ENCODE measurements at regions not wholly inside any gene's neighbourhood (a gene's known extent, or its start where the extent isn't known, plus 50 kb on each side); places are given as distances from the start of the nearest gene placed in this dataset.
A peak's percentile ranks its signal among the peaks of the same experiment; 100 is the strongest.
"Not testable (repeated sequence)": the region's sequence is repeated elsewhere in the genome, so short reads cannot be mapped to it uniquely, and the experiment has no call there.

DNA sequence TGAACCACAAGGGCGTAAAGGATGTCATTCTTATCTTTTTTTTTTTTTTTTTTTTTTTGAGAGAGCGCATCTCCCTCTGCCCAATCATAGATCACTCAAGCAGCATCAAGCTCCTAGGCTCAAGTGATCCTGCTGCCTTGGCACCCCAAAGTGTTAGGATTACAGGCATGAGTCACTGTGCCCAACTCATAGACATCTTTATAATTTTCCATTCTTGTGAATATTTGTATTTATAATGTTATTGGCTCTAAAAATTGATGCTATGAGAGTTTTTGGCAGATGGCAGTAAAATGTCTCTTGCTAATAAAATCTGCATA is 128.7 kb downstream of the AKR1D1 start:
- ATAC-seq (no peak), DNase-seq (ENCODE audit: low spot score in 2 of 2) (no peak)
- H3K36me3 Mint-ChIP-seq = no peaks in the 10 kb centered on the region
- no peaks in the 10 kb centered on the region for H3K4me1 Mint-ChIP-seq
- H3K9me3 Mint-ChIP-seq = no peaks in the 10 kb centered on the region
- no peak overlapping the region for H3K27ac Mint-ChIP-seq
- no peak overlapping the region for H3K4me3 Mint-ChIP-seq

DNA sequence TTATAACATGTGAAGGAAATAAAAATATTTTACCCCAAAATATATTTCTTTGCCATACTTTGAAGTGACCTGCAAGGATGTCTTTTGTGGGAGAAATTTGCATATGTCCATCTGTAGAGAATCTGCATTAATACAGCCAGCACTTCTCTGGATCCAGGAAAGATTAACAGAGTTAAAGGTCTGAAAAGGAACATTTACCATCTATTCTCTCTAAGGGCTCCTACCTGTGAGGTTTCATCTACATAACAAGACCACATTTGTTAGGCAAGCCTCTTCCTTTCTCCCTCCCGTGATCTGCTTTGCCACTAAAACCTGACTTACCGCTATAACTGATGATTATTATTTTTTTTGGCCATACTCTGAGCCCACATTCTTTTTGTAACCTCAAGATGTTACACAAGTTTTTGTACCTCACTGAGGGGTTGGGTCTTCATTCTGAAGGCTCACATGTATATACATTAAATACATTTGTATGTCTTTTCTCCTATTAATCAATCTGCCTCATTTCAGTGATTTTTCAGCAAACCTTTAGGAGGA is 129.4 kb downstream of the AKR1D1 start:
- H3K4me3 Mint-ChIP-seq = no peak overlapping the region
- H3K27ac Mint-ChIP-seq = no peak overlapping the region
- no peaks in the 10 kb centered on the region for H3K36me3 Mint-ChIP-seq
- no peaks in the 10 kb centered on the region for H3K4me1 Mint-ChIP-seq
- DNase-seq (ENCODE audit: low spot score in 2 of 2) = no peak
- H3K9me3 Mint-ChIP-seq = no peaks in the 10 kb centered on the region
- ATAC-seq = no peak

DNA sequence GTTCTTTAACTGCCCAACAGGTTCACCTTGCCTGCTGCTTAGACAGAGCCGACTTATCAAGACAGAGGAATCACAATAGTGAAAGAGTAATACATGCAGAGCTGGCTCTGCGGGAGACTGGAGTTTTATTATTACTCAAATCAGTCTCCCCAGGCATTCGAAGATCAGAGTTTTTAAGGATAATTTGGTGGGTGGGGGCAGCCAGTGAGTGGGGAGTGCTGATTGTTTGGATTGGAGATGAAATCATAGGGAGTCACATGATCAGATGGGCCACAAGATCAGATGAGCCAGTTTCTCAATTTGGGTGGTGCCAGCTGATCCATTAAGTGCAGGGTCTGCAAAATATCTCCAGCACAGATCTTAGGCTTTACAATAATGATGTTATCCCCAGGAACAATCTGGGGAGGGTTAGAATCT is 131.3 kb downstream of the AKR1D1 start:
- no peaks in the 10 kb centered on the region for H3K9me3 Mint-ChIP-seq
- ATAC-seq (no peak), DNase-seq (ENCODE audit: low spot score in 2 of 2) (no peak)
- no peaks in the 10 kb centered on the region for H3K36me3 Mint-ChIP-seq
- no peaks in the 10 kb centered on the region for H3K4me1 Mint-ChIP-seq
- H3K27ac Mint-ChIP-seq = no peak overlapping the region
- no peak overlapping the region for H3K4me3 Mint-ChIP-seq

DNA sequence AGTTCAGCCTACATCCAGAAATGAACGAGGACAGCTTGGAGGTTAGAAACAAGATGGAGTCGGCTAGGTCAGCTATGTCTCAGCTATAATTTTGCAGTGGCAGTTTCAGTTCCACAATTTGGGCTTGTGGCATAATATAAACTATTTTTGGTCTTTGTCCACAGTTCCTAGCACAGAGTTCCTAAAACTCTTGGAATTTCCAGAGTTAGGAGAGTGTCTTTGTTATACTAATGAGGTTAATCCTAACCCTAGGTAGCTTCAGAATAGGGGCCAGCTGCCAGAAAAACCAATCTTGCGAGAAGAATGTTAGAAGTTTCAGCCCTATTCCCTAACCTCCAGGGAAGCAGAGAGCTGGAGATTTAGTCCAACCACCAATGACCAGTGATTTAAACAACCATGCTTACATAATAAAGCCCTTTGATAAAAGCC is 131.9 kb downstream of the AKR1D1 start:
- no peaks in the 10 kb centered on the region for H3K9me3 Mint-ChIP-seq

DNA sequence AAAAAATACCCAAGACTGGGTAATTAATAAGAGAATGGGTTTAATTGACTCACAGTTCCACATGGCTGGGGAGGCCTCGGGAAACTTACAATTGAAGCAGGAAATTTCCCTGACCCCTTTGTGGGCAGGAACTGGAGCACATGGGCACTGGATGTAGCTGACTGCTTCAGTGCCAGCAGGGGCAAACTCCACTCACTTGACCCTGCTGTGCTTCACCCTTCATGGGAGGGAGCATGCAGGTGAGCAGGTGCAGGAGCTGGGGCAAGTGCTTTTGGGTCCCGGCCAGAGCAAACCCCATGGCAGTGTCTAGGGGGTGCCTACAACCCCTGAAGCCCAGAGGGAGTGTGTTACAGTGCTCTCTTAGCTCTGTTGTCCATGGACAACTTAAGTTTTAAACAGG is 132.6 kb downstream of the AKR1D1 start:
- no peaks in the 10 kb centered on the region for H3K36me3 Mint-ChIP-seq
- DNase-seq (ENCODE audit: low spot score in 2 of 2) (no peak), ATAC-seq (peak; percentile 8)
- no peak overlapping the region for H3K4me3 Mint-ChIP-seq
- no peak overlapping the region for H3K27ac Mint-ChIP-seq
- H3K4me1 Mint-ChIP-seq = no peaks in the 10 kb centered on the region
- H3K9me3 Mint-ChIP-seq = no peaks in the 10 kb centered on the region

More for the DNA sequence above, 131.9 kb downstream of the AKR1D1 start:
- H3K4me3 Mint-ChIP-seq = no peak overlapping the region
- no peaks in the 10 kb centered on the region for H3K4me1 Mint-ChIP-seq
- H3K36me3 Mint-ChIP-seq = no peaks in the 10 kb centered on the region
- no peak overlapping the region for H3K27ac Mint-ChIP-seq
- ATAC-seq (no peak), DNase-seq (ENCODE audit: low spot score in 2 of 2) (no peak)

DNA sequence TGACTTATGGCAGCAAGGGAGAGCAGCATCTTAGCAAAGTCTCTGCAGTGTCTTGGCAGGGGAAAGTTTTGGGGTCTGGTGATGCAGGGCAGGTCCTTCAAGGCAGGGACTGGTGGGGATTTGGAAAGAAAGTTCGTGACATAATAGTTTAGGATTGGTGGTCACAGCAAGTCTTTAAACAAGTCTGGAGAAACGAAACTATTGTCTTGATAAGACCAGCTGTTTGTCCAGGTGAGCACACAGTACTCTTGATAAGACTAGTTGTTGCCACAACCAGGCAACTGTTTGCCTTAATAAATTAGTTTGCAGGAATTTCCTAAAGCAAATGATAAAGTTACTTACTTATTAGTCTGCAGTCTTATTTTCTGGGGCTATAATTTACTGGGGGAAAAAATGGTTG is 136.1 kb downstream of the AKR1D1 start:
- Mint-ChIP-seq H3K4me1 (no peaks in the 10 kb centered on the region), H3K9me3 (peaks cover 3% of the 10 kb centered on the region), H3K27ac (no peak overlapping the region), H3K36me3 (no peaks in the 10 kb centered on the region), H3K4me3 (no peak overlapping the region)
- ATAC-seq (no peak), DNase-seq (ENCODE audit: low spot score in 2 of 2) (no peak)

DNA sequence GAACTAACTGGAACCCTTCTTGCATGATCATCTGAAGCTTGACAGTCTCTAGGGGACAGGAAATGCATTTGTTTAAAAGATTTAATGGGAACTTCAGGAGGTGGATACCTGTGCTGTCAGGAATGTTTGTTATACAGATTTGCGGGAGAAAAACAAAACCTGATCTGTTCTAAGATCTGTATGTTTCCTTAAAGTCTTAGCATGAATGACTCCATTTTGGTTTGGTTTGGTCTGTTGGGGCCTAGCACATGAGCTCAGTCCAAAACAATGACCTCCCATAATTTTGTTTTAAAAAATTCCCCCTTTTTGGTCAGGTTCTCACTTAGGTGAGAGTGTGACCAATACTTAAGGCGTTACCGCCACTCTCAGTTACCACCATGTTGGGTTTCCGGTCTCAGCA is 138.7 kb downstream of the AKR1D1 start:
- Mint-ChIP-seq H3K4me3 (no peak overlapping the region), H3K4me1 (no peaks in the 10 kb centered on the region), H3K27ac (no peak overlapping the region), H3K9me3 (peaks cover 4% of the 10 kb centered on the region), H3K36me3 (no peaks in the 10 kb centered on the region)
- no peak for DNase-seq (ENCODE audit: low spot score in 2 of 2)
- no peak for ATAC-seq

DNA sequence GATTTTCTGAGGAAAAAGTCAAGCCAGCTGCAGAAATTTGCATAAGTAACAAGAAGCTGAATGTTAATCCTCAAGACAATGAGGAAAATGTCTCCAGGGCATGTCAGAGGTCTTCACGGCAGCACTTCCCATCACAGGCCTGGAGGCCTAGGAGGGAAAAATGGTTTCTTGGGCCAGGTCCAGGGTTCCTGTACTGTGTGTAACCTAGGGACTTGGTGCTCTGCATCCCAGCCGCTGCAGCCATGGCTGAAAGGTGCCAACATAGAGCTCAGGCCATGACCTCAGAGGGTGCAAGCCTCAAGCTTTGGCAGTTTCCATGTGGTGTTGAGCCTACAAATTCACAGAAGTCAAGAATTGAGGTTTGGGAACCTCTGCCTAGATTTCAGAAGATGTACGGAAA is 144.1 kb downstream of the AKR1D1 start:
- not testable (repeated sequence) for DNase-seq (ENCODE audit: low spot score in 2 of 2); H3K27ac Mint-ChIP-seq; H3K9me3 Mint-ChIP-seq; H3K36me3 Mint-ChIP-seq; ATAC-seq; H3K4me1 Mint-ChIP-seq; H3K4me3 Mint-ChIP-seq

DNA sequence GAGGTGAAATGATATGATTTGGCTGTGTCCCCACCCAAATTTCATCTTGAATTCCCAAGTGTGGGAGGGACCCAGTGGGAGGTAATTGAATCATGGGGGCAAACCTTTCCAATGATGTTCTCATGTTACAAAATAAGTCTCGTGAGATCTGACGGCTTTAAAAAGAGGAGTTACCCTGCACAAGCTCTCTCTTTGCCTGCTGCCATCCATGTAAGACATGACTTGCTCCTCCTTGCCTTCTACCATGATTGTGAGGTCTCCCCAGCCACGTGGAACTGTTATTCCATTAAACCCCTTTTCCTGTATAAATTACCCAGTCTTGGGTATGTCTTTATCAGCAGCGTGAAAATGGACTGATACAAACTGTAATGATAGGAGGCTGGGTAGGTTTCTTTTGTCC is 145.1 kb downstream of the AKR1D1 start:
- not testable (repeated sequence) for DNase-seq (ENCODE audit: low spot score in 2 of 2); H3K36me3 Mint-ChIP-seq; H3K27ac Mint-ChIP-seq; H3K4me1 Mint-ChIP-seq; H3K4me3 Mint-ChIP-seq; ATAC-seq; H3K9me3 Mint-ChIP-seq

DNA sequence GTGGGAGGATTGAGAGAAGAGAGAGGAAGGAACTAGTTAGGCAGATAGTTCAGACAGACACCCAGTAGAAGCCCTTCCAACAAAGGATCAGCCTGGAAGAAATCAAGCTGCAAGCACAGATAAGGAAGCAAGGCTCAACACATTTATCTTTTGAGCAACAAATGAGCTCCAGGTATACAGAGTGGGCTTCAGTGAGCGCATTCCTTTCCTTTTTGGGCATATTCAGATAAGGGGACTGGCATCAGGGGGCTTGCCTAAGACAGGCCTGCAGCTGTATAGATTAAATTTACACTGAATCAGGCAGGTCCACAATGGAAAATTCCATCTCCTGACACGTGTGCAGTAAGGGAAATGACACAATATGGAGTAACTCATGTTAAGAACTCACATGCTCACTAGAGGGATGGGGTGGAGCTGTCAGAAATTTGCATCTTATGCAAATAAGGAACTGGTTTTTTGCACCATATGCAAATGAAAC is 147.2 kb downstream of the AKR1D1 start:
- H3K4me1 Mint-ChIP-seq = no peaks in the 10 kb centered on the region
- H3K36me3 Mint-ChIP-seq = no peaks in the 10 kb centered on the region
- peaks cover 2% of the 10 kb centered on the region for H3K9me3 Mint-ChIP-seq
- no peak overlapping the region for H3K4me3 Mint-ChIP-seq
- DNase-seq (ENCODE audit: low spot score in 2 of 2) = no peak
- H3K27ac Mint-ChIP-seq = no peak overlapping the region
- no peak for ATAC-seq

DNA sequence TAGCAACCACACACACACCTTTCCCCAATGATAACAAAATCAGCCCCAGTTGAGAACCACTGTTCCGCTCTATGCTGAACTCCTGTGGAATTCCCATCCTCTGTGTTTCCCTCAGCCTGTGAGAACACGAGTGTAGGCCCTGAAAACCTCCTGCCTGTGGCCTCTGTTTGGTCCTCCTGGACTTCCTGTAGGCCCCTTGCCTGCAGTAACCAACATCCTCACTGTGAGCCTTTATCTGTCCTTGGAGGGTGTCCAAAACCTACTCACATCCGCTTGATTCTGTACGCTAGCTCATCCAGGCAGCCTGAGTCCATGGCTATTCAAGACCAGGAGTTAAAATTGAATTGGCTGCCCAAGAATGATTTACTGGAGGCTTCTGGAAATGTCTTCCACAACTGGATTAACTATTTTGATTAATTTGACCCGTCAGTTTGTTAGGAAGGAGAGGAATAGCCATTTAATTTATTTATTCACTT is 149.8 kb downstream of the AKR1D1 start:
- Mint-ChIP-seq H3K4me1 (no peaks in the 10 kb centered on the region), H3K27ac (no peak overlapping the region), H3K9me3 (no peaks in the 10 kb centered on the region), H3K36me3 (no peaks in the 10 kb centered on the region), H3K4me3 (no peak overlapping the region)
- no peak for DNase-seq (ENCODE audit: low spot score in 2 of 2)
- no peak for ATAC-seq

DNA sequence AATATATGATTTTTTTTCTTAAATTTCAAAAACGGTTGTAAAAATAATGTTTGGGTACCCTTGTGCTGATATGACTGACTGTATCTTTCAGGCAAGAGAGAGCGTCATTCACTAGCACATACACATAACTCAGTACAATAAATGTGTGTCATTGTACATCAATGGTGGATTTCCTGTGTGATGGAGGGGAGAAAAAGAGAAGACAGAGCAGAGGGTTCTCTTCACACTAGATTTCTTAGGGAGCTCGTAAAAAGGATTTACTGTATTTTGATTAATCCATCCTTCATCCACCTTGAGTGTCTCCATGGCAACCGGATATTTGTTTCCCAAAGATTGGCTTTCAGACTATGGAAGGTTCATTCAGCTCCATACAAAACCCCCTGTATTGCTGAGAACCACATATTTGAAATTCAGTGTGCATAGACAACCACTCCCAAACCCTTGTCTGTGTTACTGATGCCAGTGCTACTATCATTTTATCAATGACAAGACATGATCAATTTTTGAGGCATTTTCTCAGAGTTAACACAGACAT is 150.6 kb downstream of the AKR1D1 start:
- Mint-ChIP-seq H3K4me1 (no peaks in the 10 kb centered on the region), H3K4me3 (no peak overlapping the region), H3K36me3 (no peaks in the 10 kb centered on the region), H3K9me3 (no peaks in the 10 kb centered on the region), H3K27ac (no peak overlapping the region)
- DNase-seq (ENCODE audit: low spot score in 2 of 2) (no peak), ATAC-seq (no peak)

DNA sequence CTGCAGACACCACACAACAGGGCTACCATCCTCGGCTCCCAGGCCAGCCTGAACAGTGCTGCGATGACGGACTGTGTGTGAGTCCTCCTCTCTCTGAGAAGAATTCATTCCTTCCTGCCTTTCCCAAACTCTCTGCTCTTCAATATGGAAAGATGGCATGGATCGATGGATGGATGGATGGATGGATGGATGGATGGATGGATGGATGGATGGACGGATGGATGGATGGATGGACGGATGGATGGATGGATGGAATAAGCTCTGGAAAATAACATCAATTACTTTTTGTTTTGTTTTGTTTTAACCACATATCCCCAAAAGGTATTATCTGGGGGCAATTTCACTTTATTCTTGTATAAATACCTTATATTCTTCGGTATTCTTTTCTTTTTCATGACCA is 151.9 kb downstream of the AKR1D1 start:
- Mint-ChIP-seq H3K27ac (no peak overlapping the region), H3K4me1 (no peaks in the 10 kb centered on the region)
- no peak for ATAC-seq

DNA sequence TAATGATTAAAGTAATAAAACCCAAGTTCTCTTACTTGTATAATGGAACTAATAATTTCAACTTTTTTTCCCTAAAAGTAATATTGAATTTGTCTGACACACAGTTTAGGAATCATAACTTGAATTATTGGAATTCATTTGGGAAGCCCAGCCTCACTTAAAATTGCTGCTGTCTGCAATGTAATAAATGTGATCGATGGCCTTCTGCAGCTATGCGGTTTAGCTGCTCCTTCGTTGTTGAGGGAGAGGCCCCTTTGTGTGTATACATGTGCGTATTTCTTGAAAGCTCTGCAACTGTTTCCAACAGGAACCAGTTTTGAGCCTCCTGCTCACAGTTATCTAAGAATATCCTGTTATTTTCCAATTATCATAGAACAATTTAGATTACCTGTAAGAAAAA is 152.5 kb downstream of the AKR1D1 start:
- no peaks in the 10 kb centered on the region for H3K4me1 Mint-ChIP-seq
- DNase-seq (ENCODE audit: low spot score in 2 of 2) (no peak), ATAC-seq (no peak)
- no peak overlapping the region for H3K4me3 Mint-ChIP-seq
- H3K27ac Mint-ChIP-seq = no peak overlapping the region
- H3K36me3 Mint-ChIP-seq = no peaks in the 10 kb centered on the region
- H3K9me3 Mint-ChIP-seq = no peaks in the 10 kb centered on the region

More for the DNA sequence above, 151.9 kb downstream of the AKR1D1 start:
- Mint-ChIP-seq H3K36me3 (no peaks in the 10 kb centered on the region), H3K9me3 (no peaks in the 10 kb centered on the region), H3K4me3 (no peak overlapping the region)
- no peak for DNase-seq (ENCODE audit: low spot score in 2 of 2)

DNA sequence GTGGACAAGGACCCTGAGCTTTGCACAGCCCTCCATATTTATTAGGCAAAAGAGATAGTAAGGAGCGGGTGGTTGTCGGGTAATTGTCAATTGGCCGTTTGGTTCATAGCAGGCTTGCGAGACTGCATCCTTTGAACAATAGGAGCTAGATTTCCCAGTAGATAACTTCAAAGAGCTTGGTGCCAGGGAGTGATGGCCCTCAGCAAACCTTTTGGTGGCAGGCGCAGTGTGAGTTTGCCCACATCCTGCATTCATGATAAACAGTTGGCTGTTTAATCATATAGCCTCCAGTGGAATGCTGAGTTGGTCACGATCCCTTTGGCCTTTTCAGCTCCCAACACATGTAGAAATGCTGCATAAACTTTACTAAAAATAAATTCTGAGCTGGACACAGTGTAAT is 156.9 kb downstream of the AKR1D1 start:
- Mint-ChIP-seq H3K4me3 (no peak overlapping the region), H3K36me3 (no peaks in the 10 kb centered on the region), H3K9me3 (no peaks in the 10 kb centered on the region), H3K27ac (no peak overlapping the region), H3K4me1 (no peaks in the 10 kb centered on the region)
- no peak for ATAC-seq
- DNase-seq (ENCODE audit: low spot score in 2 of 2) = no peak

DNA sequence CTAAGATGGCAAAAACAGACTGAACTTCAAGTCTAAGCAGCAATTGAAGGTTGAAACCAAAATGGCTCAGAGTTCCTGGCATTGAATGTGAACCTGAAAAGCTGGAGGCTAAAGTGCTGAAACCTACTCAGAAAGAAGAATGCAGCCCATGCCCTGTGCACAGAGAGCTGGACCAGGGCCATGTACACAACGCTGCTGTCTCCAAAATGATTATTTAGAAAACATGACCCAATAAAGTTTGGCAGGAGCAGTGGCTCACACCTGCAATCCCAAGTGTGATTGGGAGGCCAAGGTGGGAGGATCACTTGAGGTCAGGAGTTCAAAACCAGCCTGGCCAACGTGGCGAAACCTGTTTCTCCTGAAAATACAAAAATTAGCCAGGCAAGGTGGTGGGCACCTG is 158.9 kb downstream of the AKR1D1 start:
- no peak for ATAC-seq
- H3K9me3 Mint-ChIP-seq = no peaks in the 10 kb centered on the region
- no peak overlapping the region for H3K4me3 Mint-ChIP-seq
- no peaks in the 10 kb centered on the region for H3K36me3 Mint-ChIP-seq
- no peaks in the 10 kb centered on the region for H3K4me1 Mint-ChIP-seq
- no peak for DNase-seq (ENCODE audit: low spot score in 2 of 2)
- no peak overlapping the region for H3K27ac Mint-ChIP-seq

DNA sequence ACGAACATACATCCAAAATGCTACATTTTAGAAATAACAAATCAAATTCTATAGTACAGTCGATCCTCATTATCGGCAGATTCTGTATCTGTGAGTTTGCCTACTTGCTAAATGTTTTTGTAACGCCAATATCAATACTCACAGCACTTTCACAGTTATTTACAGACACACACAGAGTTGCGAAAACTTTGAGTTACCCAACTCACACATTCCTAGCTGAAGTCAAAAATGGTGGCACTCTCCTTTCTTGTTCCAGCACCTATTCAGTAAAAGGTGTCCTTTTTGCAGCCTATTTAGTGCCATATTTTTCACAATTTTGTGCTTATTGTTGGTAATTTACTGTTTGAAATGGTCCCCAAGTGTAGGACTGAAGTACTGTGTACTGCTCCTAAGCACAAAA is 161.7 kb downstream of the AKR1D1 start:
- ATAC-seq (no peak), DNase-seq (ENCODE audit: low spot score in 2 of 2) (no peak)
- Mint-ChIP-seq H3K4me1 (no peaks in the 10 kb centered on the region), H3K9me3 (no peaks in the 10 kb centered on the region), H3K27ac (no peak overlapping the region), H3K36me3 (no peaks in the 10 kb centered on the region), H3K4me3 (no peak overlapping the region)
